HFF-Myc (cell line): ENCODE measurements at regions not wholly inside any gene's neighbourhood (a gene's known extent, or its start where the extent isn't known, plus 50 kb on each side); places are given as distances from the start of the nearest gene placed in this dataset.

Experiments
- DNase-seq: peaks from one replicate; pipeline ENCODE4 v3.0.0-alpha.2; 2011; ENCODE audit warnings: low read depth; ENCODE audit errors: extremely low read depth
- H3K4me3 ChIP-seq: replicated peaks from 2 replicates; pipeline ENCODE4 v1.5.1; 2011; ENCODE audit warnings: low read depth, mild to moderate bottlenecking, control low read depth, low read length
- CTCF ChIP-seq: IDR thresholded peaks from 2 replicates; pipeline ENCODE4 v1.5.1; 2012; ENCODE audit warnings: mild to moderate bottlenecking, low read depth, low read length, control low read depth; ENCODE audit errors: missing control alignments

GRCh38 chr15:62719316-62719715 lies 323.2 kb upstream of the TPM1 start:
- no peak for DNase-seq
- no peak overlapping the region for H3K4me3 ChIP-seq
- TF ChIP-seq CTCF = no peak

GRCh38 chr15:62722237-62722636 lies 320.3 kb upstream of the TPM1 start:
- no peak for TF ChIP-seq CTCF
- no peak for DNase-seq
- no peak overlapping the region for H3K4me3 ChIP-seq

- TF ChIP-seq CTCF = no peak
- no peak for DNase-seq
Observed at GRCh38 chr15:62726461-62726860, 316.1 kb upstream of the TPM1 start.

GRCh38 chr15:62727501-62727900 lies 315.0 kb upstream of the TPM1 start:
- no peak overlapping the region for H3K4me3 ChIP-seq
- TF ChIP-seq CTCF = no peak
- no peak for DNase-seq

More at GRCh38 chr15:62726461-62726860, 316.1 kb upstream of the TPM1 start:
- H3K4me3 ChIP-seq = no peak overlapping the region

- no peak overlapping the region for H3K4me3 ChIP-seq
- DNase-seq = no peak
- no peak for TF ChIP-seq CTCF
Observed at GRCh38 chr15:62730825-62731224, 311.7 kb upstream of the TPM1 start.

GRCh38 chr15:62732078-62732477 lies 310.5 kb upstream of the TPM1 start:
- H3K4me3 ChIP-seq = no peak overlapping the region
- no peak for DNase-seq
- TF ChIP-seq CTCF = no peak

- no peak for DNase-seq
- no peak overlapping the region for H3K4me3 ChIP-seq
- TF ChIP-seq CTCF = no peak
Observed at GRCh38 chr15:62734706-62735105, 307.8 kb upstream of the TPM1 start.
